ENCODE measurements at regions not wholly inside any gene's neighbourhood (a gene's known extent, or its start where the extent isn't known, plus 50 kb on each side); places are given as distances from the start of the nearest gene placed in this dataset.

- POLR2A ChIA-PET = no interaction called here
- H3K36me3 ChIP-seq (ENCODE audit: control insufficient read depth in 2 of 2, insufficient read depth in 1 of 2, low read length in 2 of 2) = no peaks in the 10 kb centered on the region
- no peak for TF ChIP-seq ZNF426 (tag by site-specific recombination; IDR thresholded peaks at IDR 0.05)
- no peak for TF ChIP-seq PRDM1 (tag by site-specific recombination; IDR thresholded peaks at IDR 0.05)
- TF ChIP-seq ZNF398 (tag by site-specific recombination; IDR thresholded peaks at IDR 0.05) = no peak
- TF ChIP-seq GLI2 (tag by site-specific recombination; IDR thresholded peaks at IDR 0.05; ENCODE audit: borderline replicate concordance, low read depth) = no peak
- no peak for TF ChIP-seq ZNF473 (tag by site-specific recombination; IDR thresholded peaks at IDR 0.05)
- no peak overlapping the region for H3K4me3 ChIP-seq (ENCODE audit: low read depth, low read length)
- H3K9me3 ChIP-seq (ENCODE audit: control insufficient read depth, insufficient read depth, low read depth, low read length) = no peaks in the 10 kb centered on the region
- no peak overlapping the region for H3K27ac ChIP-seq (ENCODE audit: extremely low read depth, low read depth, low read length)
- CTCF ChIA-PET = interaction anchor here (0.6 to 1.5 kb wide), 4 partner anchors 9 to 104 kb away, joined by 3 to 7 read pairs (median 4); no protein-coding TSS in a partner anchor
- H3K4me1 ChIP-seq (ENCODE audit: control insufficient read depth, insufficient read depth, low read length) = no peaks in the 10 kb centered on the region
Measured at GRCh38 chr4:77344784-77345183, 187.8 kb downstream of the CCNG2 start.

DNA sequence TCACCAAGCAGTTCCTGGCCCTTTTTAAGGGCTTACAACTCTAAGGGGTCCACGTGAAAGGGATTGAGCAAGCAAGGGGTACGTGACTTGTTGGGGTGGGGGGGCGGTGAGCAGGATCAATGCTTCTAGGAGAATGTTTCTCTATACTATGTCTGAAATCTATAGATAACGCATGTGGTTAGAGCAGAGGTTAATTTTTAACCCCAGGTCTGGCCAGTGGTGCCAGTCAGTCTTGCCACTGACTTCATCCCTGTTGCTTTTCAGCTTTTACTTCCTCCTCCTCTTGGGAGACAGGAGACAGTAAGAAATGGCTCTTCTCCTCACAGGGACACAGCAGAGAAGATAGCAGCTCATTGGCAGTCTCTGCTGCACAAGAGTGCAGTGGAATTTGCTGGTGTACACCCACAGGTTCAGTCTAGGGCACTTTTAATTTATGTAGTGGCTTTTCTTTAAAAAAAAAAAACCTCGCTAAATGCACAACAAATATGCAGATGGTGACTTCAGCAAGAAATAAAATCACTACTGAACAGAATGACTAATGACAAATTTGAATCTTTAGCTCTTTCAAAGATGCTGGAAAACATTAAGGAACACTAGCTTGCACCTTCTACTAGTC, 190.5 kb downstream of the CCNG2 start:
- H3K36me3 ChIP-seq (ENCODE audit: control insufficient read depth in 2 of 2, insufficient read depth in 1 of 2, low read length in 2 of 2) = no peaks in the 10 kb centered on the region
- no peaks in the 10 kb centered on the region for H3K4me1 ChIP-seq (ENCODE audit: control insufficient read depth, insufficient read depth, low read length)
- H3K9me3 ChIP-seq (ENCODE audit: control insufficient read depth, insufficient read depth, low read depth, low read length) = no peaks in the 10 kb centered on the region
- H3K27ac ChIP-seq (ENCODE audit: extremely low read depth, low read depth, low read length) = no peak overlapping the region
- ChIA-PET POLR2A (no interaction called here), CTCF (interaction anchor here (0.8 to 3.7 kb wide), 2 partner anchors 11 to 24 kb away, joined by 3 to 14 read pairs; no protein-coding TSS in a partner anchor)
- H3K4me3 ChIP-seq (ENCODE audit: low read depth, low read length) = no peak overlapping the region
- TF ChIP-seq ZNF140 (tag by site-specific recombination; IDR thresholded peaks at IDR 0.05) (no peak), MYNN (tag by site-specific recombination; IDR thresholded peaks at IDR 0.05; ENCODE audit: borderline replicate concordance) (no peak), REPIN1 (tag by site-specific recombination; IDR thresholded peaks at IDR 0.05; ENCODE audit: low read depth) (no peak), OVOL3 (tag by site-specific recombination; IDR thresholded peaks at IDR 0.05) (no peak), ZBTB6 (tag by site-specific recombination; IDR thresholded peaks at IDR 0.05) (no peak), ZNF302 (tag by site-specific recombination; IDR thresholded peaks at IDR 0.05; ENCODE audit: low read depth) (no peak), ZNF610 (tag by site-specific recombination; IDR thresholded peaks at IDR 0.05; ENCODE audit: borderline replicate concordance) (no peak), ZNF175 (tag by site-specific recombination; IDR thresholded peaks at IDR 0.05) (no peak), REST (tag by site-specific recombination; IDR thresholded peaks at IDR 0.05) (no peak), ZNF624 (tag by site-specific recombination; IDR thresholded peaks at IDR 0.05) (no peak), ZNF707 (tag by site-specific recombination; IDR thresholded peaks at IDR 0.05) (no peak)
- TF ChIP-seq, protein P1, sequence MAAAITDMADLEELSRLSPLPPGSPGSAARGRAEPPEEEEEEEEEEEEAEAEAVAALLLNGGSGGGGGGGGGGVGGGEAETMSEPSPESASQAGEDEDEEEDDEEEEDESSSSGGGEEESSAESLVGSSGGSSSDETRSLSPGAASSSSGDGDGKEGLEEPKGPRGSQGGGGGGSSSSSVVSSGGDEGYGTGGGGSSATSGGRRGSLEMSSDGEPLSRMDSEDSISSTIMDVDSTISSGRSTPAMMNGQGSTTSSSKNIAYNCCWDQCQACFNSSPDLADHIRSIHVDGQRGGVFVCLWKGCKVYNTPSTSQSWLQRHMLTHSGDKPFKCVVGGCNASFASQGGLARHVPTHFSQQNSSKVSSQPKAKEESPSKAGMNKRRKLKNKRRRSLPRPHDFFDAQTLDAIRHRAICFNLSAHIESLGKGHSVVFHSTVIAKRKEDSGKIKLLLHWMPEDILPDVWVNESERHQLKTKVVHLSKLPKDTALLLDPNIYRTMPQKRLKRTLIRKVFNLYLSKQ (tag by site-specific recombination; IDR thresholded peaks at IDR 0.05; ENCODE audit: borderline replicate concordance) = no peak
- TF ChIP-seq, protein P2, sequence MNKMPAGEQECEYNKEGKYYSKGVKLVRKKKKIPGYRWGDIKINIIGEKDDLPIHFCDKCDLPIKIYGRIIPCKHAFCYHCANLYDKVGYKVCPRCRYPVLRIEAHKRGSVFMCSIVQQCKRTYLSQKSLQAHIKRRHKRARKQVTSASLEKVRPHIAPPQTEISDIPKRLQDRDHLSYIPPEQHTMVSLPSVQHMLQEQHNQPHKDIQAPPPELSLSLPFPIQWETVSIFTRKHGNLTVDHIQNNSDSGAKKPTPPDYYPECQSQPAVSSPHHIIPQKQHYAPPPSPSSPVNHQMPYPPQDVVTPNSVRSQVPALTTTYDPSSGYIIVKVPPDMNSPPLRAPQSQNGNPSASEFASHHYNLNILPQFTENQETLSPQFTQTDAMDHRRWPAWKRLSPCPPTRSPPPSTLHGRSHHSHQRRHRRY (tag by site-specific recombination; IDR thresholded peaks at IDR 0.05) = no peak
- TF ChIP-seq, protein P3, sequence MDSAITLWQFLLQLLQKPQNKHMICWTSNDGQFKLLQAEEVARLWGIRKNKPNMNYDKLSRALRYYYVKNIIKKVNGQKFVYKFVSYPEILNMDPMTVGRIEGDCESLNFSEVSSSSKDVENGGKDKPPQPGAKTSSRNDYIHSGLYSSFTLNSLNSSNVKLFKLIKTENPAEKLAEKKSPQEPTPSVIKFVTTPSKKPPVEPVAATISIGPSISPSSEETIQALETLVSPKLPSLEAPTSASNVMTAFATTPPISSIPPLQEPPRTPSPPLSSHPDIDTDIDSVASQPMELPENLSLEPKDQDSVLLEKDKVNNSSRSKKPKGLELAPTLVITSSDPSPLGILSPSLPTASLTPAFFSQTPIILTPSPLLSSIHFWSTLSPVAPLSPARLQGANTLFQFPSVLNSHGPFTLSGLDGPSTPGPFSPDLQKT (IDR thresholded peaks at IDR 0.05; ENCODE audit: borderline replicate concordance, low read depth, low read length) = no peak
